Kidney epithelial cell (primary cell): ENCODE measurements at regions not wholly inside any gene's neighbourhood (a gene's known extent, or its start where the extent isn't known, plus 50 kb on each side); places are given as distances from the start of the nearest gene placed in this dataset.

Experiments used
- DNase-seq: peaks from one replicate; pipeline ENCODE4 v3.0.0-alpha.2; 2010; ENCODE audit warnings: low read depth
- H3K27me3 ChIP-seq: 2 replicates; pipeline ENCODE4 v1.6.0; 2011; ENCODE audit warnings: low read length; ENCODE audit not compliant: control insufficient read depth, insufficient read depth
- H3K36me3 ChIP-seq: 2 replicates; pipeline ENCODE4 v1.5.1; 2011; ENCODE audit warnings: low read length; ENCODE audit not compliant: control insufficient read depth, insufficient read depth
- H3K4me3 ChIP-seq: 2 replicates; pipeline ENCODE4 v1.5.1; 2011; ENCODE audit warnings: low read depth, mild to moderate bottlenecking, control low read depth, low read length
- TF ChIP-seq, protein P1 (sequence below): IDR thresholded peaks from 2 replicates; pipeline ENCODE4 v1.5.1; 2011; ENCODE audit warnings: mild to moderate bottlenecking, moderate library complexity, low read length, control low read depth, inconsistent platforms; ENCODE audit not compliant: insufficient read depth, poor library complexity, severe bottlenecking

DNA sequence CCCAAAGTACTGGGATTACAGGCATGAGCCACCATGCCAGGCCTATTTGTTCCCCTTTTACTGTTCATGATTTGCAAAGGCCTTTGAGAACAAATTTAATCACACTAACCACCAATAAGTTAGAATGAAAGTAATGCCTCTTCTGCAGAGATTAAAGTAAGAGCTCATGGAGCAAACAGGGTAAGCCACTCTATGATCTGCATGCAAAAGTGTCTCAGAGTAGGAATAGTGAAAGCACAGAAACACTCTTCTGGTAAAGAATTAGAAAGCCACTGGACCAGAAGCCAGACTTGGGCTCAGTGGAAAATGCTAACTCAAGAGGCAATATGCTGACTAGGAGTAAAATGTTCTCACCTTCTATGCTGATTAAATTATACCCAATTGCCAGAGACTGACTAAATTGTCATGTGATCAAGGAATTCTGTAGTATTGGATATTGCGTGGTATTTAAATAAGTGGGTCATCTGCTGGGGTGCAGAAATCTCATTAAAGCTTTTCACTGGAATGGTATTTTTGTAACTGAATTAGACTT lies 235.3 kb upstream of the ERBB4 start:
- Histone ChIP-seq H3K4me3 (no peak overlapping the region), H3K27me3 (no peaks in the 10 kb centered on the region), H3K36me3 (no peaks in the 10 kb centered on the region)
- TF ChIP-seq, protein P1, sequence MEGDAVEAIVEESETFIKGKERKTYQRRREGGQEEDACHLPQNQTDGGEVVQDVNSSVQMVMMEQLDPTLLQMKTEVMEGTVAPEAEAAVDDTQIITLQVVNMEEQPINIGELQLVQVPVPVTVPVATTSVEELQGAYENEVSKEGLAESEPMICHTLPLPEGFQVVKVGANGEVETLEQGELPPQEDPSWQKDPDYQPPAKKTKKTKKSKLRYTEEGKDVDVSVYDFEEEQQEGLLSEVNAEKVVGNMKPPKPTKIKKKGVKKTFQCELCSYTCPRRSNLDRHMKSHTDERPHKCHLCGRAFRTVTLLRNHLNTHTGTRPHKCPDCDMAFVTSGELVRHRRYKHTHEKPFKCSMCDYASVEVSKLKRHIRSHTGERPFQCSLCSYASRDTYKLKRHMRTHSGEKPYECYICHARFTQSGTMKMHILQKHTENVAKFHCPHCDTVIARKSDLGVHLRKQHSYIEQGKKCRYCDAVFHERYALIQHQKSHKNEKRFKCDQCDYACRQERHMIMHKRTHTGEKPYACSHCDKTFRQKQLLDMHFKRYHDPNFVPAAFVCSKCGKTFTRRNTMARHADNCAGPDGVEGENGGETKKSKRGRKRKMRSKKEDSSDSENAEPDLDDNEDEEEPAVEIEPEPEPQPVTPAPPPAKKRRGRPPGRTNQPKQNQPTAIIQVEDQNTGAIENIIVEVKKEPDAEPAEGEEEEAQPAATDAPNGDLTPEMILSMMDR = no peak
- no peak for DNase-seq

GRCh38 chr2:212770240-212770639 lies 231.6 kb upstream of the ERBB4 start:
- H3K36me3 ChIP-seq = no peaks in the 10 kb centered on the region
- DNase-seq = no peak
- no peak overlapping the region for H3K4me3 ChIP-seq
- TF ChIP-seq, protein P1 = no peak
- no peaks in the 10 kb centered on the region for H3K27me3 ChIP-seq

DNA sequence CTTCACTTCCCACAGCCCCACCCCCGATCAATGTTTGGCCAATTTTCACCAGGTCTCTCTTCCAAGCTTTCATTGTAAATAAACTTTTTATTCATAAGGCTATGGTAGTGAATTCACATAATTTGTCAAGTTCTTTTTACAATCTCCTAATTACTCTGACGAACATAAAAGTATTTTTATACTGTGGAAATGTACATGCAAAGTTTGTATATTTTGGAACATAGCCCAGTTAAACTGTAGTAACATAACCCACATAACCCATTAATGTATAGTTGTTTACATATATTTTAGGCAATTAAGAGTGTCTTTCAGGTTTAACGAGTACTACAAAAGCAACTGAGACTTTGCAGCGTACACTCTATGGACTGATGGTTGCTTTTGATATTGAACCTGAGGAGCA lies 228.3 kb upstream of the ERBB4 start:
- DNase-seq = no peak

DNA sequence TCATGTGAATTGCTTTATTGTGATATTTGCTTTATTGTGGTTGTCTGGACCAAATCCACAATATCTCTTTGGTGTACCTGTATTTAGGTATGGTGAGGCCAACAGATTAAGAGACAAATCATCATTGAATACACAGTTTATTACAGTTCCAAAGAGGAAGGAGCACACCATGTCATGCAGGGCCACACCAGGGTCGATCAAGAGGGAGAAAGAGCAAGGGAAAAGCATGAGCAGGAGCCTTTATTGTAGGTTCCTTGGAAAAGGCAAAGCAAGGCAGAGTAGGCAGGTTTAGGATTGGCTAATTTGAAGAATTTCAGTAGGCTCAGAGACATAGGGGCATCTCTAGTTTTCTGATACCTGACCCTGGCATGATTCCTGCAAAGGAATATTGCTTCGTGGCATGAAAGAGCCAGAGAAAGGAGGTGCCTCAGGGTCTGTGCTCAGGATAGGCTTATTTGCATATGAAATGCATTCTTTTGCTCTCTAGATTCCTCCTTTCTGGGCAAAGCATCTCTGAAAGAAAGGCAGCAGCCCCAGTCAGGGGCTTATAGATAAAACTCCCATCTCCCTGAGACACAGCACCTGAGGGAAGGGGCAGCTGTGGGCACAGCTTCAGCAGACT lies 214.2 kb upstream of the ERBB4 start:
- Histone ChIP-seq H3K27me3 (no peaks in the 10 kb centered on the region), H3K4me3 (no peak overlapping the region), H3K36me3 (no peaks in the 10 kb centered on the region)
- DNase-seq = no peak
- TF ChIP-seq, protein P1 = no peak

More for the DNA sequence above, 228.3 kb upstream of the ERBB4 start:
- no peak overlapping the region for H3K4me3 ChIP-seq
- no peaks in the 10 kb centered on the region for H3K36me3 ChIP-seq
- TF ChIP-seq, protein P1 = no peak
- no peaks in the 10 kb centered on the region for H3K27me3 ChIP-seq

- Histone ChIP-seq H3K36me3 (no peaks in the 10 kb centered on the region), H3K4me3 (no peak overlapping the region), H3K27me3 (no peaks in the 10 kb centered on the region)
- DNase-seq = no peak
- TF ChIP-seq, protein P1 = no peak
Observed at GRCh38 chr2:212745359-212745758, 206.8 kb upstream of the ERBB4 start.

GRCh38 chr2:212737392-212738172 lies 199.0 kb upstream of the ERBB4 start:
- Histone ChIP-seq H3K36me3 (no peaks in the 10 kb centered on the region), H3K4me3 (no peak overlapping the region), H3K27me3 (no peaks in the 10 kb centered on the region)
- TF ChIP-seq, protein P1 = no peak
- DNase-seq = no peak
